ENCODE measurements at regions not wholly inside any gene's neighbourhood (a gene's known extent, or its start where the extent isn't known, plus 50 kb on each side); places are given as distances from the start of the nearest gene placed in this dataset.
"Not testable (repeated sequence)": the region's sequence is repeated elsewhere in the genome, so short reads cannot be mapped to it uniquely, and the experiment has no call there.

DNA sequence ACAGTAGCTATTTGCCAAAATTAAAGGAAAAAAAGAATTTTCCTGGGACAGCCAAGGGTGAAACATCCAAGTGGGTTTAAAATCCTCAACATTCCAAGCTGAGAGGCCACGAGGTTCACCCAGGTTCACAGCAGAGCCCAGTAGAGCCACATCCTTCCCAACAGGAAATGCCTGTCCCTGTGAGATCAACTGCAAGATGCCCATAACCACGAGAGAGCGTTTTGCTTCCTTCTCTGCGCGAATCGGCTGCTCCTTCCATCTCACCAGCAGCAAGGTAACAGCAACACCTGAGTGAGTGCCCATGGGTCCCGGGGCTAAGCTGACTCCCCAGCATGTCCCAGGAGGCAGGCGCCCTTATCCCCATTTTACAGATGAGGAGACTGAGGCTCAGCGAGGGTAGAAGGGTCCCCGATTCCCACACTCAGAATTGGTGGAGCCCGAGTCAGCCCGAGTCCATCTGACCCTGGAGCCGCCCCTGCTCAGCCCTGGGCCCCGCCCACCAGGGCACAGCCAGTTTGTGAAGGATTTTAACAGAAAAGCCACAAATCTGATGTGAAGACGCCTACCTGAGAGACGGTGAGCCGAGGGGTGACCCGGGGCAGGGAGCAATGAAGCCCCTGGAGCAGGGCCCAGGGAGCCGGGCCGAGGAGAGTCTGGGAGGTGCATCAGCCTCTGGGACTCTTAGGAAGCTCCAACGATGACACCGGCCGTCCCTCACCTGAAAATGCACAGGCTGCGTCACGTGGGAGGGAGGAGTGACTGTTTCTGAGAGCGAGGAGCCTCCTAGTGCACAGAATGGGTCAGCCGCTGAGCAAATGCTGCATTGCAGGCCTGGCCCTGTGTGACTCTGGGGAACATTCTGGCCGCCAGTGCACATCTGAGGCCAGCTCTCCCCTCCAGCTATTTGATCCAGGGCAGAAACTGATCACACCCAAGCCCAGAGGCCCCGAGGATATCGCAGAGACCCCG is 236.9 kb upstream of the SFSWAP start:
- Mint-ChIP-seq H3K9me3 (peaks cover 2% of the 10 kb centered on the region), H3K27ac (ENCODE audit: unreplicated experiment) (peak overlapping the region; percentile 12), H3K36me3 (ENCODE audit: low read depth) (no peaks in the 10 kb centered on the region), H3K4me1 (peaks cover 6% of the 10 kb centered on the region), H3K4me3 (no peak overlapping the region), H3K27me3 (ENCODE audit: low read depth) (peaks cover 2% of the 10 kb centered on the region)
- TF ChIP-seq, protein P1, sequence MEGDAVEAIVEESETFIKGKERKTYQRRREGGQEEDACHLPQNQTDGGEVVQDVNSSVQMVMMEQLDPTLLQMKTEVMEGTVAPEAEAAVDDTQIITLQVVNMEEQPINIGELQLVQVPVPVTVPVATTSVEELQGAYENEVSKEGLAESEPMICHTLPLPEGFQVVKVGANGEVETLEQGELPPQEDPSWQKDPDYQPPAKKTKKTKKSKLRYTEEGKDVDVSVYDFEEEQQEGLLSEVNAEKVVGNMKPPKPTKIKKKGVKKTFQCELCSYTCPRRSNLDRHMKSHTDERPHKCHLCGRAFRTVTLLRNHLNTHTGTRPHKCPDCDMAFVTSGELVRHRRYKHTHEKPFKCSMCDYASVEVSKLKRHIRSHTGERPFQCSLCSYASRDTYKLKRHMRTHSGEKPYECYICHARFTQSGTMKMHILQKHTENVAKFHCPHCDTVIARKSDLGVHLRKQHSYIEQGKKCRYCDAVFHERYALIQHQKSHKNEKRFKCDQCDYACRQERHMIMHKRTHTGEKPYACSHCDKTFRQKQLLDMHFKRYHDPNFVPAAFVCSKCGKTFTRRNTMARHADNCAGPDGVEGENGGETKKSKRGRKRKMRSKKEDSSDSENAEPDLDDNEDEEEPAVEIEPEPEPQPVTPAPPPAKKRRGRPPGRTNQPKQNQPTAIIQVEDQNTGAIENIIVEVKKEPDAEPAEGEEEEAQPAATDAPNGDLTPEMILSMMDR (conservative IDR thresholded peaks at IDR 0.05): no peak
- no peak for DNase-seq (ENCODE audit: low read depth, low spot score)

DNA sequence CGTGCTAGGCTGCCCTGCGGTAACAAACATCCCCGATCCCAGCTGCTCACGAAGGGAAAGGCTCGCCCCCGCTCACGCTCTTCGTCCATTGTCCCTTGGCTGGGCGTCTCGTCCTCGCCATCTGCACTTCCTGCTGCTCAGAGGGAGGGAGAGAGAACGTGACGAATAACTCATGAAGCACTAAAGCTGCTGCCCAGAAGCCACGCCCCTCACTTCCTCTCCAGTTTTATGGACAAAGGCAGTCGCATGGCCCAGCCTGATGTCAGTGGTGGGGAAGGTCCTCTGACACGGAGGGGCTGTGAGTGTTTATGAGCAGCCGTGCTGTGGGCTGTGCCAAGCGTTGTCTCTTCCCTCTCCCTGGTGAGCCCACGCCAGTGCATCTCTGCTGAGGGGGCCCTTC is 235.9 kb upstream of the SFSWAP start:
- H3K27ac Mint-ChIP-seq (ENCODE audit: unreplicated experiment); H3K27me3 Mint-ChIP-seq (ENCODE audit: low read depth); H3K36me3 Mint-ChIP-seq (ENCODE audit: low read depth); H3K4me1 Mint-ChIP-seq; H3K4me3 Mint-ChIP-seq; H3K9me3 Mint-ChIP-seq; DNase-seq (ENCODE audit: low read depth, low spot score): not testable (repeated sequence)

DNA sequence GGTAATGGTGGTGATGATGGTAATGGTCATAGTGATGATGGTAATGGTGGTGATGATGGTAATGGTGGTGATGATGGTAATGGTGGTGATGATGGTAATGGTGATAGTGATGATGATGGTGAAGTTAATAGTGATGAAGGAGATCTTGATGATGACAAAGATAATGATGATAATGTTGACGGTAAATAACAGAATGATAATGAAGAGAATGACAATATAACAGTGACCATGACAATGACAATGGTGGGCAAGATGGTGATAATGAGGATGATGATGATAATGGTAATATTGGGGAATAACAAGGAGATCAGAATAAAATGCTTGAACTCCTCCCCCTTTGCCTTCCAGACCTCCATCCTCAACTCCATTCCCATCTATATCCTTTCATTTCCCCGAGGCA is 233.3 kb upstream of the SFSWAP start:
- TF ChIP-seq, protein P1 (conservative IDR thresholded peaks at IDR 0.05): no peak
- Mint-ChIP-seq H3K27me3 (ENCODE audit: low read depth) (no peaks in the 10 kb centered on the region), H3K4me3 (no peak overlapping the region), H3K27ac (ENCODE audit: unreplicated experiment) (no peak overlapping the region), H3K36me3 (ENCODE audit: low read depth) (no peaks in the 10 kb centered on the region), H3K4me1 (no peaks in the 10 kb centered on the region), H3K9me3 (peaks cover 2% of the 10 kb centered on the region)
- DNase-seq (ENCODE audit: low read depth, low spot score): no peak

DNA sequence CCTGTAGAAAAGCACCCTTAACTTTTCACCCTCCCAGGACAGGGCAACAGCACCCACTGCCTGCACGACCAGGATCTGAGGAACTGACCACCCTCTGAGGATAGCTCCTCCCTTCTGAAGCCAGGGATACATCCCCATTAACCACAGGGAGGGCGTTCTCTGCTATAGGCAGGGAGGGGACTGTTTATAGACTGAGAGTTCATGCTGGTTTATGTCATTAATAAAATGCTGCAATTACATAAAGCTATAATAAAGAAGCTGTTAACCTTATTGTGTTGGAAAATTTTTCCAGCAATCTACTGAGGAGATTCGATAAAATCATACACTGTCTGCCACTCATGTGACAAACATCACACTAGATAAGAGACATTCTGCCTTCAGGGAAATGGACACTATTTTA is 232.4 kb upstream of the SFSWAP start:
- H3K27ac Mint-ChIP-seq (ENCODE audit: unreplicated experiment): no peak overlapping the region
- no peaks in the 10 kb centered on the region for H3K27me3 Mint-ChIP-seq (ENCODE audit: low read depth)
- H3K4me3 Mint-ChIP-seq: no peak overlapping the region
- TF ChIP-seq, protein P1 (conservative IDR thresholded peaks at IDR 0.05): no peak
- H3K4me1 Mint-ChIP-seq: no peaks in the 10 kb centered on the region
- no peak for DNase-seq (ENCODE audit: low read depth, low spot score)
- no peaks in the 10 kb centered on the region for H3K36me3 Mint-ChIP-seq (ENCODE audit: low read depth)
- peaks cover 2% of the 10 kb centered on the region for H3K9me3 Mint-ChIP-seq

DNA sequence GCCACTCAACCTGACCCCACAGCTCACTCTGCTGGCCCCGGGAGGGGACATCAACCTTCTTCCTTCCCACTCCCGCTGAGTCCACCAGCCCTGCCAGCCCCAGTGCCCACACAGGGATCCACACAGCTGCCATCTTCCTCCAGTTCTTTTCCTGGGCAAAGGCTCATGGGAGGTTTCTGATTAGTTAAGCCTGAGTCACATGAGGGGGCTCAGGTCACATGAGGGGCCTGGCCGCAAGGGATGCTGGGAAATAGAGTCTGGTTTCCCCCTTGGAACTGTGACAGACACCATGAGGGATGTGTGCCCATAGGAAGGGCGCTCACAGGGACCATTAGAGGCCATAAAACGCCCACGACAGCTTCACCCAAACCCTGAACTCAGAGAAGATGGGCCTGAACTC is 228.7 kb upstream of the SFSWAP start:
- H3K27ac Mint-ChIP-seq (ENCODE audit: unreplicated experiment): no peak overlapping the region

DNA sequence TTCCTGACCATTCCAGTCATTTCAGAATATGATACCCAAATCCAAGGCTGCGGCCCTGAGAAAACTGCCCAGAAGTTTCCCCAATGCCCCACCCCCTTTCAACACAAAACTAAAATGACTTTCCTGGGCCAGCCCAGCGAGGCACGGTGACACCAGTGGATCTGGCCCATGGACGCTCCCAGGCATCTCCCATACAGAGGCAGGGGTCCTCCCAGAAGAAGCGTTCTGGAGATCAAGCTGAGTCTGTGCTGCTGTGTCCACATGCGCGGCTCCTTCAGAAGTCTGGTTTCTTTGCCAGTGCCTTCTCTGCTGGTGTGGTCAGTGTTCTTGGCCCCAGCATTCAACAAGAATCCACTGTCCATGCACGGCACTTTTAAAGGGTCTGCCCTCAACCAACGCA is 228.2 kb upstream of the SFSWAP start:
- DNase-seq (ENCODE audit: low read depth, low spot score): no peak
- Mint-ChIP-seq H3K9me3 (no peaks in the 10 kb centered on the region), H3K4me1 (peaks cover 5% of the 10 kb centered on the region), H3K27ac (ENCODE audit: unreplicated experiment) (no peak overlapping the region), H3K27me3 (ENCODE audit: low read depth) (peaks cover 2% of the 10 kb centered on the region), H3K4me3 (no peak overlapping the region), H3K36me3 (ENCODE audit: low read depth) (no peaks in the 10 kb centered on the region)
- TF ChIP-seq, protein P1 (conservative IDR thresholded peaks at IDR 0.05): no peak

More for the DNA sequence above, 228.7 kb upstream of the SFSWAP start:
- DNase-seq (ENCODE audit: low read depth, low spot score): no peak
- no peak overlapping the region for H3K4me3 Mint-ChIP-seq
- H3K36me3 Mint-ChIP-seq (ENCODE audit: low read depth): no peaks in the 10 kb centered on the region
- no peaks in the 10 kb centered on the region for H3K27me3 Mint-ChIP-seq (ENCODE audit: low read depth)
- TF ChIP-seq, protein P1 (conservative IDR thresholded peaks at IDR 0.05): no peak
- H3K4me1 Mint-ChIP-seq: peaks cover 5% of the 10 kb centered on the region
- H3K9me3 Mint-ChIP-seq: no peaks in the 10 kb centered on the region

Data from neural crest cell (in vitro differentiated cells).